IMR-90 (cell line): ENCODE measurements at regions not wholly inside any gene's neighbourhood (a gene's known extent, or its start where the extent isn't known, plus 50 kb on each side); places are given as distances from the start of the nearest gene placed in this dataset.

Experiments used
- ATAC-seq: fragments of 200-7000 bp; cut with Tn5 transposase; 2 replicates; pipeline ENCODE4 v1.9.1; 2020; ENCODE audit warnings: low read depth, mild to moderate bottlenecking, moderate library complexity
- BruUV-seq: library from RNA; stranded (reverse); fragments of 400-500 nt; replicated peaks from 2 replicates; lab custom pipeline; 2021; lab: Mats Ljungman, UMichigan
- CTCF ChIA-PET: fragments of 300-600 bp; formaldehyde crosslinking; extraction: SDS; loops from one replicate; lab custom pipeline; 2021; ENCODE audit warnings: antibody characterized with exemption; lab: Yijun Ruan, JAX
- POLR2A ChIA-PET: fragments of 300-600 bp; sonication (Branson Sonifier 250); formaldehyde crosslinking; loops from one replicate; lab custom pipeline; 2022; ENCODE audit warnings: antibody characterized with exemption; ENCODE audit not compliant: unreplicated experiment; lab: Charles Lee
- DNase-seq: peaks from one replicate; pipeline ENCODE4 v3.0.0; 2013
- H2AFZ ChIP-seq: replicated peaks from 2 replicates; pipeline ENCODE3; 2013; ENCODE audit warnings: low read length, mild to moderate bottlenecking; ENCODE audit not compliant: poor library complexity
- H2AK5ac ChIP-seq: 2 replicates; pipeline ENCODE4 v1.6.1; 2013; ENCODE audit warnings: low read depth, low read length, inconsistent platforms
- H2AK9ac ChIP-seq: replicated peaks from 2 replicates; pipeline ENCODE3; 2013; ENCODE audit warnings: mild to moderate bottlenecking, low read depth, low read length, moderate library complexity; ENCODE audit not compliant: poor library complexity
- H2BK120ac ChIP-seq: 2 replicates; pipeline ENCODE4 v1.6.1; 2013; ENCODE audit warnings: low read depth, low read length, inconsistent platforms
- H2BK15ac ChIP-seq: 3 replicates; pipeline ENCODE4 v1.6.1; 2013; ENCODE audit warnings: low read depth, low read length, inconsistent platforms
- H2BK20ac ChIP-seq: 2 replicates; pipeline ENCODE4 v1.6.1; 2013; ENCODE audit warnings: low read depth, mild to moderate bottlenecking, inconsistent platforms, low read length, moderate library complexity
- H2BK5ac ChIP-seq: 2 replicates; pipeline ENCODE4 v1.6.1; 2013; ENCODE audit warnings: mild to moderate bottlenecking, low read depth, low read length, inconsistent platforms; ENCODE audit not compliant: poor library complexity, severe bottlenecking
- H3K14ac ChIP-seq: replicated peaks from 2 replicates; pipeline ENCODE4 v1.6.1; 2013; ENCODE audit warnings: low read depth, low read length, inconsistent platforms
- H3K18ac ChIP-seq: 2 replicates; pipeline ENCODE4 v1.6.1; 2013; ENCODE audit warnings: low read depth, low read length, control low read depth
- H3K23ac ChIP-seq: 2 replicates; pipeline ENCODE4 v1.6.1; 2013; ENCODE audit warnings: low read depth, low read length, inconsistent platforms
- H3K27ac ChIP-seq: 2 replicates; pipeline ENCODE4 v1.5.1; 2013; ENCODE audit warnings: mild to moderate bottlenecking, control low read depth, low read length; ENCODE audit not compliant: insufficient read depth
- H3K27me3 ChIP-seq: 2 replicates; pipeline ENCODE4 v1.6.1; 2013; ENCODE audit warnings: low read length; ENCODE audit not compliant: control insufficient read depth, insufficient read depth
- H3K36me3 ChIP-seq: 2 replicates; pipeline ENCODE4 v1.6.1; 2013; ENCODE audit warnings: low read length, mixed read lengths; ENCODE audit not compliant: control insufficient read depth, insufficient read depth
- H3K4ac ChIP-seq: 2 replicates; pipeline ENCODE4 v1.6.1; 2013; ENCODE audit warnings: low read depth, low read length, inconsistent platforms
- H3K4me1 ChIP-seq: 2 replicates; pipeline ENCODE4 v1.6.1; 2013; ENCODE audit warnings: low read length, mixed read lengths; ENCODE audit not compliant: control insufficient read depth, insufficient read depth
- H3K4me2 ChIP-seq: 2 replicates; pipeline ENCODE4 v1.6.1; 2013; ENCODE audit warnings: low read depth, mild to moderate bottlenecking, control low read depth, low read length, moderate library complexity
- H3K4me3 ChIP-seq: 2 replicates; pipeline ENCODE4 v1.5.1; 2013; ENCODE audit warnings: low read depth, mild to moderate bottlenecking, control low read depth, low read length, moderate library complexity; ENCODE audit not compliant: insufficient read depth
- H3K56ac ChIP-seq: 2 replicates; pipeline ENCODE4 v1.6.1; 2013; ENCODE audit warnings: low read length, inconsistent platforms; ENCODE audit not compliant: insufficient read depth; ENCODE audit errors: extremely low read depth
- H3K79me1 ChIP-seq, 2 experiments: 2 replicates each; pipeline ENCODE4 v1.6.1; 2013; ENCODE audit warnings: low read length in 2 of 2, inconsistent platforms in 1 of 2, low read depth in 1 of 2
- H3K9ac ChIP-seq: 2 replicates; pipeline ENCODE4 v1.6.1; 2013; ENCODE audit warnings: low read depth, low read length, control low read depth
- H3K9me1 ChIP-seq: 2 replicates; pipeline ENCODE4 v1.6.1; 2013; ENCODE audit warnings: low read length, inconsistent platforms; ENCODE audit not compliant: insufficient read depth
- H3K9me3 ChIP-seq: 2 replicates; pipeline ENCODE4 v1.6.1; 2013; ENCODE audit warnings: low read length; ENCODE audit not compliant: control insufficient read depth, insufficient read depth
- H4K20me1 ChIP-seq: 2 replicates; pipeline ENCODE4 v1.6.1; 2013; ENCODE audit warnings: low read length, inconsistent platforms; ENCODE audit not compliant: insufficient read depth
- H4K5ac ChIP-seq: 2 replicates; pipeline ENCODE4 v1.6.1; 2013; ENCODE audit warnings: mild to moderate bottlenecking, low read depth, low read length, control low read depth
- H4K8ac ChIP-seq, 2 experiments: 2 replicates each; pipeline ENCODE4 v1.6.1; 2013; ENCODE audit warnings: low read depth in 2 of 2, low read length in 2 of 2, control low read depth in 1 of 2, inconsistent platforms in 1 of 2
- H4K91ac ChIP-seq: 2 replicates; pipeline ENCODE4 v1.6.1; 2013; ENCODE audit warnings: low read depth, low read length, inconsistent platforms; ENCODE audit not compliant: insufficient read depth
- BHLHE40 ChIP-seq: fragments of 150-350 bp; IDR thresholded peaks from 2 replicates; pipeline ENCODE4 v1.6.1; 2016; ENCODE audit warnings: mild to moderate bottlenecking, low read depth, low read length
- CEBPB ChIP-seq: IDR thresholded peaks from 2 replicates; pipeline ENCODE4 v1.6.1; 2012; ENCODE audit warnings: low read depth, low read length, improper control_type of control experiment
- CTCF ChIP-seq: conservative IDR thresholded peaks from 2 replicates; pipeline ENCODE4 v1.5.1; 2012; ENCODE audit warnings: mild to moderate bottlenecking, low read depth, low read length, improper control_type of control experiment
- FOS ChIP-seq: fragments of 150-350 bp; IDR thresholded peaks from 2 replicates; pipeline ENCODE4 v1.6.1; 2016; ENCODE audit warnings: low read depth, low read length
- MAFK ChIP-seq: IDR thresholded peaks from 2 replicates; pipeline ENCODE4 v1.6.1; 2012; ENCODE audit warnings: low read depth, low read length, improper control_type of control experiment
- MAZ ChIP-seq: IDR thresholded peaks from 2 replicates; pipeline ENCODE4 v1.6.1; 2012; ENCODE audit warnings: low read depth, mild to moderate bottlenecking, low read length, improper control_type of control experiment, moderate library complexity, borderline replicate concordance
- MXI1 ChIP-seq: IDR thresholded peaks from 2 replicates; pipeline ENCODE4 v1.6.1; 2012; ENCODE audit warnings: low read depth, mild to moderate bottlenecking, low read length, moderate library complexity, borderline replicate concordance
- NFE2L2 ChIP-seq: fragments of 150-350 bp; IDR thresholded peaks from 2 replicates; pipeline ENCODE4 v1.6.1; 2016; ENCODE audit warnings: low read depth, mild to moderate bottlenecking, low read length
- POLR2A ChIP-seq: IDR thresholded peaks from 2 replicates; pipeline ENCODE4 v1.6.1; 2012; ENCODE audit warnings: mild to moderate bottlenecking, low read depth, low read length
- RAD21 ChIP-seq: IDR thresholded peaks from 2 replicates; pipeline ENCODE4 v1.6.1; 2012; ENCODE audit warnings: low read length, improper control_type of control experiment
- RCOR1 ChIP-seq: IDR thresholded peaks from 2 replicates; pipeline ENCODE4 v1.6.1; 2012; ENCODE audit warnings: mild to moderate bottlenecking, low read length, improper control_type of control experiment; ENCODE audit not compliant: insufficient replicate concordance
- RFX5 ChIP-seq: IDR thresholded peaks from 2 replicates; pipeline ENCODE4 v1.8.0; 2012; ENCODE audit warnings: low read depth, mild to moderate bottlenecking, low read length, moderate library complexity
- SMC3 ChIP-seq: fragments of 150-350 bp; IDR thresholded peaks from 2 replicates; pipeline ENCODE4 v1.6.1; 2016; ENCODE audit warnings: low read depth, mild to moderate bottlenecking, antibody characterized with exemption, low read length, moderate library complexity
- USF2 ChIP-seq: fragments of 150-350 bp; IDR thresholded peaks from 2 replicates; pipeline ENCODE4 v1.6.1; 2017; ENCODE audit warnings: mild to moderate bottlenecking, antibody characterized with exemption, low read length, low read depth
- WGBS, 2 experiments: methylation state at CpG; one replicate each; pipeline versions ENCODE4 v1.1.5 to v1.1.7; 2013; ENCODE audit warnings: missing lambda C conversion rate in 2 of 2; ENCODE audit not compliant: insufficient read length in 1 of 2; ENCODE audit errors: extremely low coverage in 2 of 2; 5-methylcytosine and 5-hydroxymethylcytosine counted together
- dilution Hi-C: fragments of 300-500 bp; cut with HindIII; formaldehyde crosslinking; loops from one replicate; pipeline ENCODE4 v1.14.3; 2018; ENCODE audit warnings: low sequenced_read_pairs; ENCODE audit not compliant: unreplicated experiment
- in situ Hi-C: fragments of 300-500 bp; cut with MboI; formaldehyde crosslinking; loops from 3 replicates; pipeline ENCODE4 v1.14.3; 2019; ENCODE audit warnings: low sequenced_read_pairs, inconsistent platforms, mixed read lengths
- intact Hi-C: fragments of 100-400 bp; cut with micrococcal nuclease; formaldehyde crosslinking; loops from 2 replicates; pipeline ENCODE4 v1.10.0; 2022
- TF ChIP-seq, protein P1 (sequence below): fragments of 150-350 bp; IDR thresholded peaks from 2 replicates; pipeline ENCODE4 v1.6.1; 2016; ENCODE audit warnings: low read depth, mild to moderate bottlenecking, low read length, moderate library complexity, borderline replicate concordance

DNA sequence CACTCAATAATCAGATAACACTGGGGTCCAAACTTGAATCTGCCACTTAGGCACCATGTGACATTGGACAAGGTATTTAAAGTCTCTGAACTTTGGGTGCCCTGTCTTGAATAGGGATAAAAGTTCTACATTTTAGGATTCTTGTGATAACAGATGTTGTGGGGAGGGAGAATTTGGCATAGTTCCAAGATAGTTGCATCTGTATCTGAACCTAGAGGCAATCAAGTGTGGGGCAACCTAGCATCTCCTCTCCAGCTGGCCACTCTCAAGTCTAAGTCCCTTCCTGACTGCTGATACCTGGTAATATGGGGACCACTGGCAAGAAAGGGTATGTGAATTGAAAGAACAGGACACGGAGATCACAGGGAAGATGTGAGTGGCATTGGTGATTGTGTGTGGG is 256.1 kb downstream of the FOXO1 start:
- Histone ChIP-seq H3K36me3 (no peaks in the 10 kb centered on the region), H3K9me3 (no peaks in the 10 kb centered on the region), H3K23ac (no peak overlapping the region), H3K18ac (no peak overlapping the region), H2BK20ac (no peak overlapping the region), H3K9ac (no peak overlapping the region), H3K56ac (no peak overlapping the region), H2BK15ac (no peak overlapping the region), H2AK9ac (no peak overlapping the region), H3K27me3 (peaks cover 6% of the 10 kb centered on the region), H3K4me3 (no peak overlapping the region), H2AK5ac (no peak overlapping the region), H3K27ac (no peak overlapping the region), H3K4ac (no peak overlapping the region), H4K20me1 (no peaks in the 10 kb centered on the region), H4K5ac (no peak overlapping the region), H2BK5ac (no peak overlapping the region), H4K8ac (no peak overlapping the region), H3K4me1 (peaks cover 5% of the 10 kb centered on the region), H3K4me2 (no peak overlapping the region), H3K9me1 (no peaks in the 10 kb centered on the region; the same call in 1 of the 2 replicates), H4K91ac (no peak overlapping the region), H3K79me1 (no peaks in the 10 kb centered on the region), H2AFZ (no peak overlapping the region), H3K14ac (no peak overlapping the region), H2BK120ac (no peak overlapping the region)
- no TSS peak for BruUV-seq
- dilution Hi-C loops (no loop called here), in situ Hi-C loops (no loop called here), intact Hi-C loops (no loop called here)
- ATAC-seq = no peak
- TF ChIP-seq CTCF (no peak), SMC3 (no peak), MAFK (no peak), MAZ (no peak), FOS (no peak), CEBPB (no peak), BHLHE40 (no peak), NFE2L2 (no peak), USF2 (no peak), RAD21 (no peak), RFX5 (no peak), MXI1 (no peak), RCOR1 (no peak), POLR2A (no peak)
- TF ChIP-seq, protein P1, sequence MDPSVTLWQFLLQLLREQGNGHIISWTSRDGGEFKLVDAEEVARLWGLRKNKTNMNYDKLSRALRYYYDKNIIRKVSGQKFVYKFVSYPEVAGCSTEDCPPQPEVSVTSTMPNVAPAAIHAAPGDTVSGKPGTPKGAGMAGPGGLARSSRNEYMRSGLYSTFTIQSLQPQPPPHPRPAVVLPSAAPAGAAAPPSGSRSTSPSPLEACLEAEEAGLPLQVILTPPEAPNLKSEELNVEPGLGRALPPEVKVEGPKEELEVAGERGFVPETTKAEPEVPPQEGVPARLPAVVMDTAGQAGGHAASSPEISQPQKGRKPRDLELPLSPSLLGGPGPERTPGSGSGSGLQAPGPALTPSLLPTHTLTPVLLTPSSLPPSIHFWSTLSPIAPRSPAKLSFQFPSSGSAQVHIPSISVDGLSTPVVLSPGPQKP = no peak
- ChIA-PET CTCF (no interaction called here), POLR2A (no interaction called here)
- 100% methylated on average over 1 of the region's 1 CpG; no CpG with 5 or more reads in 1 of the 2 experiments for WGBS, 2 experiments
- DNase-seq = no peak
